IMR-90 (cell line): ENCODE measurements at regions not wholly inside any gene's neighbourhood (a gene's known extent, or its start where the extent isn't known, plus 50 kb on each side); places are given as distances from the start of the nearest gene placed in this dataset.

ENCODE experiments used
- ATAC-seq: fragments of 200-7000 bp; cut with Tn5 transposase; 2 replicates; pipeline ENCODE4 v1.9.1; 2020; ENCODE audit warnings: low read depth, mild to moderate bottlenecking, moderate library complexity
- BruUV-seq: library from RNA; stranded (reverse); fragments of 400-500 nt; replicated peaks from 2 replicates; lab custom pipeline; 2021; lab: Mats Ljungman, UMichigan
- CTCF ChIA-PET: fragments of 300-600 bp; formaldehyde crosslinking; extraction: SDS; loops from one replicate; lab custom pipeline; 2021; ENCODE audit warnings: antibody characterized with exemption; lab: Yijun Ruan, JAX
- POLR2A ChIA-PET: fragments of 300-600 bp; sonication (Branson Sonifier 250); formaldehyde crosslinking; loops from one replicate; lab custom pipeline; 2022; ENCODE audit warnings: antibody characterized with exemption; ENCODE audit not compliant: unreplicated experiment; lab: Charles Lee
- DNase-seq: peaks from one replicate; pipeline ENCODE4 v3.0.0; 2013
- H2AFZ ChIP-seq: replicated peaks from 2 replicates; pipeline ENCODE3; 2013; ENCODE audit warnings: low read length, mild to moderate bottlenecking; ENCODE audit not compliant: poor library complexity
- H2AK5ac ChIP-seq: 2 replicates; pipeline ENCODE4 v1.6.1; 2013; ENCODE audit warnings: low read depth, low read length, inconsistent platforms
- H2AK9ac ChIP-seq: replicated peaks from 2 replicates; pipeline ENCODE3; 2013; ENCODE audit warnings: mild to moderate bottlenecking, low read depth, low read length, moderate library complexity; ENCODE audit not compliant: poor library complexity
- H2BK120ac ChIP-seq: 2 replicates; pipeline ENCODE4 v1.6.1; 2013; ENCODE audit warnings: low read depth, low read length, inconsistent platforms
- H2BK15ac ChIP-seq: 3 replicates; pipeline ENCODE4 v1.6.1; 2013; ENCODE audit warnings: low read depth, low read length, inconsistent platforms
- H2BK20ac ChIP-seq: 2 replicates; pipeline ENCODE4 v1.6.1; 2013; ENCODE audit warnings: low read depth, mild to moderate bottlenecking, inconsistent platforms, low read length, moderate library complexity
- H2BK5ac ChIP-seq: 2 replicates; pipeline ENCODE4 v1.6.1; 2013; ENCODE audit warnings: mild to moderate bottlenecking, low read depth, low read length, inconsistent platforms; ENCODE audit not compliant: poor library complexity, severe bottlenecking
- H3K14ac ChIP-seq: replicated peaks from 2 replicates; pipeline ENCODE4 v1.6.1; 2013; ENCODE audit warnings: low read depth, low read length, inconsistent platforms
- H3K18ac ChIP-seq: 2 replicates; pipeline ENCODE4 v1.6.1; 2013; ENCODE audit warnings: low read depth, low read length, control low read depth
- H3K23ac ChIP-seq: 2 replicates; pipeline ENCODE4 v1.6.1; 2013; ENCODE audit warnings: low read depth, low read length, inconsistent platforms
- H3K27ac ChIP-seq: 2 replicates; pipeline ENCODE4 v1.5.1; 2013; ENCODE audit warnings: mild to moderate bottlenecking, control low read depth, low read length; ENCODE audit not compliant: insufficient read depth
- H3K27me3 ChIP-seq: 2 replicates; pipeline ENCODE4 v1.6.1; 2013; ENCODE audit warnings: low read length; ENCODE audit not compliant: control insufficient read depth, insufficient read depth
- H3K36me3 ChIP-seq: 2 replicates; pipeline ENCODE4 v1.6.1; 2013; ENCODE audit warnings: low read length, mixed read lengths; ENCODE audit not compliant: control insufficient read depth, insufficient read depth
- H3K4ac ChIP-seq: 2 replicates; pipeline ENCODE4 v1.6.1; 2013; ENCODE audit warnings: low read depth, low read length, inconsistent platforms
- H3K4me1 ChIP-seq: 2 replicates; pipeline ENCODE4 v1.6.1; 2013; ENCODE audit warnings: low read length, mixed read lengths; ENCODE audit not compliant: control insufficient read depth, insufficient read depth
- H3K4me2 ChIP-seq: 2 replicates; pipeline ENCODE4 v1.6.1; 2013; ENCODE audit warnings: low read depth, mild to moderate bottlenecking, control low read depth, low read length, moderate library complexity
- H3K4me3 ChIP-seq: 2 replicates; pipeline ENCODE4 v1.5.1; 2013; ENCODE audit warnings: low read depth, mild to moderate bottlenecking, control low read depth, low read length, moderate library complexity; ENCODE audit not compliant: insufficient read depth
- H3K56ac ChIP-seq: 2 replicates; pipeline ENCODE4 v1.6.1; 2013; ENCODE audit warnings: low read length, inconsistent platforms; ENCODE audit not compliant: insufficient read depth; ENCODE audit errors: extremely low read depth
- H3K79me1 ChIP-seq, 2 experiments: 2 replicates each; pipeline ENCODE4 v1.6.1; 2013; ENCODE audit warnings: low read length in 2 of 2, inconsistent platforms in 1 of 2, low read depth in 1 of 2
- H3K9ac ChIP-seq: 2 replicates; pipeline ENCODE4 v1.6.1; 2013; ENCODE audit warnings: low read depth, low read length, control low read depth
- H3K9me1 ChIP-seq: 2 replicates; pipeline ENCODE4 v1.6.1; 2013; ENCODE audit warnings: low read length, inconsistent platforms; ENCODE audit not compliant: insufficient read depth
- H3K9me3 ChIP-seq: 2 replicates; pipeline ENCODE4 v1.6.1; 2013; ENCODE audit warnings: low read length; ENCODE audit not compliant: control insufficient read depth, insufficient read depth
- H4K20me1 ChIP-seq: 2 replicates; pipeline ENCODE4 v1.6.1; 2013; ENCODE audit warnings: low read length, inconsistent platforms; ENCODE audit not compliant: insufficient read depth
- H4K5ac ChIP-seq: 2 replicates; pipeline ENCODE4 v1.6.1; 2013; ENCODE audit warnings: mild to moderate bottlenecking, low read depth, low read length, control low read depth
- H4K8ac ChIP-seq, 2 experiments: 2 replicates each; pipeline ENCODE4 v1.6.1; 2013; ENCODE audit warnings: low read depth in 2 of 2, low read length in 2 of 2, control low read depth in 1 of 2, inconsistent platforms in 1 of 2
- H4K91ac ChIP-seq: 2 replicates; pipeline ENCODE4 v1.6.1; 2013; ENCODE audit warnings: low read depth, low read length, inconsistent platforms; ENCODE audit not compliant: insufficient read depth
- BHLHE40 ChIP-seq: fragments of 150-350 bp; IDR thresholded peaks from 2 replicates; pipeline ENCODE4 v1.6.1; 2016; ENCODE audit warnings: mild to moderate bottlenecking, low read depth, low read length
- CEBPB ChIP-seq: IDR thresholded peaks from 2 replicates; pipeline ENCODE4 v1.6.1; 2012; ENCODE audit warnings: low read depth, low read length, improper control_type of control experiment
- RAD21 ChIP-seq: IDR thresholded peaks from 2 replicates; pipeline ENCODE4 v1.6.1; 2012; ENCODE audit warnings: low read length, improper control_type of control experiment
- RCOR1 ChIP-seq: IDR thresholded peaks from 2 replicates; pipeline ENCODE4 v1.6.1; 2012; ENCODE audit warnings: mild to moderate bottlenecking, low read length, improper control_type of control experiment; ENCODE audit not compliant: insufficient replicate concordance
- WGBS, 2 experiments: methylation state at CpG; one replicate each; pipeline versions ENCODE4 v1.1.5 to v1.1.7; 2013; ENCODE audit warnings: missing lambda C conversion rate in 2 of 2; ENCODE audit not compliant: insufficient read length in 1 of 2; ENCODE audit errors: extremely low coverage in 2 of 2; 5-methylcytosine and 5-hydroxymethylcytosine counted together
- dilution Hi-C: fragments of 300-500 bp; cut with HindIII; formaldehyde crosslinking; loops from one replicate; pipeline ENCODE4 v1.14.3; 2018; ENCODE audit warnings: low sequenced_read_pairs; ENCODE audit not compliant: unreplicated experiment
- in situ Hi-C: fragments of 300-500 bp; cut with MboI; formaldehyde crosslinking; loops from 3 replicates; pipeline ENCODE4 v1.14.3; 2019; ENCODE audit warnings: low sequenced_read_pairs, inconsistent platforms, mixed read lengths
- intact Hi-C: fragments of 100-400 bp; cut with micrococcal nuclease; formaldehyde crosslinking; loops from 2 replicates; pipeline ENCODE4 v1.10.0; 2022

- WGBS, 2 experiments, result no CpG with 5 or more reads among the region's 2 CpGs
- DNase-seq (no peak), ATAC-seq (no peak)
- H3K9ac ChIP-seq, result no peak overlapping the region
- no peak overlapping the region for H2BK120ac ChIP-seq
- no peak for TF ChIP-seq BHLHE40
- no peak for TF ChIP-seq CEBPB
- TF ChIP-seq RCOR1, result no peak
- TF ChIP-seq RAD21, result no peak
- ChIA-PET CTCF (interaction anchor here (1.0 to 1.3 kb wide), 3 partner anchors 11 to 1101 kb away, joined by 3 read pairs; no protein-coding TSS in a partner anchor), POLR2A (no interaction called here)
- no peak overlapping the region for H4K5ac ChIP-seq
- no peak overlapping the region for H3K23ac ChIP-seq
- no peak overlapping the region for H3K4me3 ChIP-seq
- H3K27ac ChIP-seq, result no peak overlapping the region
- BruUV-seq, result no TSS peak
- no peak overlapping the region for H4K8ac ChIP-seq
- no peak overlapping the region for H4K91ac ChIP-seq
- in situ Hi-C loops, result no loop called here
- no peaks in the 10 kb centered on the region for H4K20me1 ChIP-seq
- H2AK9ac ChIP-seq, result no peak overlapping the region
- H3K4ac ChIP-seq, result no peak overlapping the region
- no peaks in the 10 kb centered on the region for H3K27me3 ChIP-seq
- no peaks in the 10 kb centered on the region for H3K4me1 ChIP-seq
- no peak overlapping the region for H2AK5ac ChIP-seq
- no peak overlapping the region for H2BK20ac ChIP-seq
- no peak overlapping the region for H2AFZ ChIP-seq
- no peaks in the 10 kb centered on the region for H3K79me1 ChIP-seq
- dilution Hi-C loops, result no loop called here
- H3K9me1 ChIP-seq, result no peaks in the 10 kb centered on the region
- H3K9me3 ChIP-seq, result no peaks in the 10 kb centered on the region
- no peak overlapping the region for H2BK5ac ChIP-seq
- H3K56ac ChIP-seq, result no peak overlapping the region
- no peak overlapping the region for H3K14ac ChIP-seq
- H3K4me2 ChIP-seq, result no peak overlapping the region
- no peaks in the 10 kb centered on the region for H3K36me3 ChIP-seq
- no peak overlapping the region for H2BK15ac ChIP-seq
- H3K18ac ChIP-seq, result no peak overlapping the region
- intact Hi-C loops, result loop anchor here (2.0 to 10.0 kb wide), 3 partner anchors 374 to 1099 kb away; no protein-coding TSS in a partner anchor
These were observed 327.6 kb upstream of the CNR1 start for GRCh38 chr6:88493717-88494116.
